ENCODE measurements at regions not wholly inside any gene's neighbourhood (a gene's known extent, or its start where the extent isn't known, plus 50 kb on each side); places are given as distances from the start of the nearest gene placed in this dataset.

GRCh38 chr9:119727988-119728387, 358.8 kb upstream of the BRINP1 start:
- intact Hi-C loops (cut with DNase I) = no loop called here

GRCh38 chr9:119726035-119726434, 356.8 kb upstream of the BRINP1 start:
- DNase-seq (ENCODE audit: extremely low spot score in 2 of 2) = no peak
- intact Hi-C loops (cut with DNase I) = no loop called here
- H3K4me3 ChIP-seq = no peak overlapping the region
- TF ChIP-seq POLR2AphosphoS5 (IDR thresholded peaks at IDR 0.05; ENCODE audit: insufficient read depth in 1 of 2, low read depth in 1 of 2) = no peak
- TF ChIP-seq POLR2A (IDR thresholded peaks at IDR 0.05) = no peak
- no peaks in the 10 kb centered on the region for H3K9me3 ChIP-seq
- H3K36me3 ChIP-seq = no peaks in the 10 kb centered on the region
- no peaks in the 10 kb centered on the region for H3K27me3 ChIP-seq
- no peak overlapping the region for H3K27ac ChIP-seq
- H3K4me1 ChIP-seq = no peaks in the 10 kb centered on the region

More at GRCh38 chr9:119727988-119728387, 358.8 kb upstream of the BRINP1 start:
- Histone ChIP-seq H3K27ac (no peak overlapping the region), H3K27me3 (no peaks in the 10 kb centered on the region), H3K4me1 (no peaks in the 10 kb centered on the region), H3K9me3 (no peaks in the 10 kb centered on the region), H3K36me3 (no peaks in the 10 kb centered on the region), H3K4me3 (no peak overlapping the region)
- TF ChIP-seq POLR2AphosphoS5 (IDR thresholded peaks at IDR 0.05; ENCODE audit: insufficient read depth in 1 of 2, low read depth in 1 of 2) (no peak), POLR2A (IDR thresholded peaks at IDR 0.05) (no peak), CTCF (IDR thresholded peaks at IDR 0.05) (no peak)
- no peak for DNase-seq (ENCODE audit: extremely low spot score in 2 of 2)

- intact Hi-C loops (cut with DNase I) = no loop called here
- Histone ChIP-seq H3K36me3 (no peaks in the 10 kb centered on the region), H3K4me3 (no peak overlapping the region), H3K27me3 (no peaks in the 10 kb centered on the region), H3K27ac (no peak overlapping the region), H3K4me1 (no peaks in the 10 kb centered on the region), H3K9me3 (no peaks in the 10 kb centered on the region)
- TF ChIP-seq POLR2AphosphoS5 (IDR thresholded peaks at IDR 0.05; ENCODE audit: insufficient read depth in 1 of 2, low read depth in 1 of 2) (no peak), POLR2A (IDR thresholded peaks at IDR 0.05) (no peak), CTCF (IDR thresholded peaks at IDR 0.05) (no peak)
- no peak for DNase-seq (ENCODE audit: extremely low spot score in 2 of 2)
These were observed 353.1 kb upstream of the BRINP1 start for GRCh38 chr9:119722384-119722783.

GRCh38 chr9:119712325-119712724, 343.1 kb upstream of the BRINP1 start:
- H3K4me1 ChIP-seq = no peaks in the 10 kb centered on the region
- no peaks in the 10 kb centered on the region for H3K36me3 ChIP-seq
- TF ChIP-seq POLR2A (IDR thresholded peaks at IDR 0.05) (no peak), POLR2AphosphoS5 (IDR thresholded peaks at IDR 0.05; ENCODE audit: insufficient read depth in 1 of 2, low read depth in 1 of 2) (no peak), CTCF (IDR thresholded peaks at IDR 0.05) (no peak)
- no peak overlapping the region for H3K4me3 ChIP-seq
- no peaks in the 10 kb centered on the region for H3K27me3 ChIP-seq
- intact Hi-C loops (cut with DNase I) = no loop called here
- no peak for DNase-seq (ENCODE audit: extremely low spot score in 2 of 2)
- no peaks in the 10 kb centered on the region for H3K9me3 ChIP-seq
- H3K27ac ChIP-seq = no peak overlapping the region

DNA sequence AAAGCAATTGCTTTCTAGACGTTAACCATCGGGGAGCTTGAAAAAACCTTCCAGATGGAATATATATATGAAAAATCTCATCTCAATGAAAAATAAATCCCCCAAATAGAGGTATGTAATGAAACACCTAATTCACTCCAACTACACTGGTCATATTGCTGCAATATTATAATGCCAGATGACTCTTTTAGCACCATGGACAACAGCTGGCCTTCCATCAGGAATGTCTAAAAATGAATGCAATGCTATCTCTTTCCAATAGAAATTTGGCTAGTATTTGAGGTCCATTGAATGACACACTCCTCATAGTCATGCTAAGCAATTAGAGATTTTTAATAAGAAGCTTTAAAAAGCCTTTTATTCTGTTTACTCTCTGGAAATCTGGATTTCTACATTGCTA, 340.2 kb upstream of the BRINP1 start:
- no peaks in the 10 kb centered on the region for H3K36me3 ChIP-seq

More for the DNA sequence above, 340.2 kb upstream of the BRINP1 start:
- DNase-seq (ENCODE audit: extremely low spot score in 2 of 2) = no peak
- intact Hi-C loops (cut with DNase I) = no loop called here
- H3K9me3 ChIP-seq = no peaks in the 10 kb centered on the region
- no peak for TF ChIP-seq CTCF (IDR thresholded peaks at IDR 0.05)
- no peak for TF ChIP-seq POLR2A (IDR thresholded peaks at IDR 0.05)
- no peak for TF ChIP-seq POLR2AphosphoS5 (IDR thresholded peaks at IDR 0.05; ENCODE audit: insufficient read depth in 1 of 2, low read depth in 1 of 2)
- no peaks in the 10 kb centered on the region for H3K4me1 ChIP-seq
- no peak overlapping the region for H3K4me3 ChIP-seq
- no peak overlapping the region for H3K27ac ChIP-seq
- H3K27me3 ChIP-seq = no peaks in the 10 kb centered on the region
